CD14-positive monocyte (primary cell): ENCODE measurements at regions not wholly inside any gene's neighbourhood (a gene's known extent, or its start where the extent isn't known, plus 50 kb on each side); places are given as distances from the start of the nearest gene placed in this dataset.

ENCODE experiments used
- DNase-seq, 3 donors: peaks; one replicate each; pipeline ENCODE4 v3.0.0-alpha.2; 2011 to 2022
- H2AFZ ChIP-seq: 2 replicates; pipeline ENCODE4 v1.6.0; 2012; ENCODE audit warnings: mild to moderate bottlenecking, low read depth, low read length, inconsistent platforms; ENCODE audit not compliant: insufficient read depth, poor library complexity, severe bottlenecking
- H3K27ac ChIP-seq, 2 donors: 1 replicate in 1 of 2; 2 replicates in 1 of 2; pipeline ENCODE4 v1.5.1; 2012 to 2013; ENCODE audit warnings: low read length in 2 of 2, control low read depth in 1 of 2, inconsistent platforms in 1 of 2, low read depth in 1 of 2, mild to moderate bottlenecking in 1 of 2
- H3K27me3 ChIP-seq, 2 donors: one replicate each; pipeline versions ENCODE4 v1.6.0 to v1.6.1; 2011 to 2013; ENCODE audit warnings: low read length in 2 of 2; ENCODE audit not compliant: control insufficient read depth in 2 of 2, insufficient read depth in 2 of 2
- H3K36me3 ChIP-seq, 2 donors: replicated peaks in 1 of 2; 1 replicate in 1 of 2; 2 replicates in 1 of 2; pipeline versions ENCODE4 v1.5.1 to v1.6.1; 2012 to 2013; ENCODE audit warnings: low read length in 2 of 2, control low read depth in 1 of 2, inconsistent platforms in 1 of 2, mild to moderate bottlenecking in 1 of 2; ENCODE audit not compliant: insufficient read depth in 2 of 2, control insufficient read depth in 1 of 2
- H3K4me1 ChIP-seq, 2 donors: 1 replicate in 1 of 2; 2 replicates in 1 of 2; pipeline versions ENCODE4 v1.5.1 to v1.6.1; 2012 to 2013; ENCODE audit warnings: low read length in 2 of 2, control low read depth in 1 of 2, inconsistent platforms in 1 of 2, mild to moderate bottlenecking in 1 of 2, moderate library complexity in 1 of 2; ENCODE audit not compliant: insufficient read depth in 2 of 2, control insufficient read depth in 1 of 2
- H3K4me2 ChIP-seq: replicated peaks from 2 replicates; pipeline ENCODE3; 2012; ENCODE audit warnings: low read length, moderate library complexity, mild to moderate bottlenecking; ENCODE audit not compliant: poor library complexity, severe bottlenecking; ENCODE audit errors: extremely low read depth
- H3K4me3 ChIP-seq, 3 experiments: fragments of 200-600 bp in 1 of 3; sonication (generic) in 1 of 3; replicated peaks in 1 of 3; 1 replicate in 2 of 3; 2 replicates in 1 of 3; pipeline ENCODE4 v1.5.1; 2011 to 2013; ENCODE audit warnings: low read length in 3 of 3, mild to moderate bottlenecking in 3 of 3, control low read depth in 2 of 3, low read depth in 2 of 3, inconsistent platforms in 1 of 3, moderate library complexity in 1 of 3
- H3K79me2 ChIP-seq: 2 replicates; pipeline ENCODE4 v1.6.0; 2012; ENCODE audit warnings: mild to moderate bottlenecking, control low read depth, inconsistent platforms, low read length, moderate library complexity; ENCODE audit not compliant: insufficient read depth
- H3K9ac ChIP-seq: 2 replicates; pipeline ENCODE4 v1.6.0; 2017; ENCODE audit warnings: low read length, mild to moderate bottlenecking; ENCODE audit not compliant: insufficient read depth, poor library complexity, severe bottlenecking
- H3K9me3 ChIP-seq, 2 donors: replicated peaks in 1 of 2; 1 replicate in 1 of 2; 2 replicates in 1 of 2; pipeline versions ENCODE4 v1.5.1 to v1.6.1; 2012 to 2013; ENCODE audit warnings: low read length in 2 of 2, control low read depth in 1 of 2; ENCODE audit not compliant: control insufficient read depth in 1 of 2, insufficient read depth in 1 of 2
- H4K20me1 ChIP-seq: 2 replicates; pipeline ENCODE4 v1.6.0; 2012; ENCODE audit warnings: mild to moderate bottlenecking, low read length, control low read depth, moderate library complexity; ENCODE audit not compliant: insufficient read depth
- H3K27ac Mint-ChIP-seq, 7 donors: one replicate each; pipeline ENCODE4 v1.8.0; 2020; ENCODE audit warnings: mild to moderate bottlenecking in 7 of 7, mixed read lengths in 7 of 7, moderate library complexity in 6 of 7, inconsistent platforms in 2 of 7
- H3K27me3 Mint-ChIP-seq, 3 donors: one replicate each; pipeline ENCODE4 v1.8.0; 2021 to 2022; ENCODE audit warnings: low read depth in 3 of 3, mild to moderate bottlenecking in 3 of 3, mixed read lengths in 3 of 3, moderate library complexity in 3 of 3, inconsistent platforms in 1 of 3
- H3K36me3 Mint-ChIP-seq, 2 donors: one replicate each; pipeline ENCODE4 v1.8.0; 2020; ENCODE audit warnings: mixed read lengths in 2 of 2, inconsistent platforms in 1 of 2, mild to moderate bottlenecking in 1 of 2
- H3K4me1 Mint-ChIP-seq: one replicate; pipeline ENCODE4 v1.8.0; 2020; ENCODE audit warnings: mild to moderate bottlenecking, mixed read lengths
- H3K4me3 Mint-ChIP-seq, 2 donors: one replicate each; pipeline ENCODE4 v1.8.0; 2020; ENCODE audit warnings: mild to moderate bottlenecking in 2 of 2, mixed read lengths in 2 of 2, moderate library complexity in 1 of 2
- H3K9me3 Mint-ChIP-seq, 7 donors: one replicate each; pipeline ENCODE4 v1.8.0; 2020 to 2022; ENCODE audit warnings: mixed read lengths in 7 of 7, mild to moderate bottlenecking in 6 of 7, moderate library complexity in 6 of 7, inconsistent platforms in 2 of 7
- WGBS: methylation state at CpG from one replicate; pipeline ENCODE4 v1.1.5; 2013; ENCODE audit warnings: missing lambda C conversion rate; ENCODE audit not compliant: insufficient coverage; 5-methylcytosine and 5-hydroxymethylcytosine counted together
- intact Hi-C, 2 donors: fragments of 100-400 bp; cut with micrococcal nuclease; formaldehyde crosslinking; loops; one replicate each; pipeline versions ENCODE4 v1.15.0 to v1.15.1; 2023
- TF ChIP-seq, protein P1 (sequence below): fragments of 200-600 bp; IDR thresholded peaks from one replicate; pipeline ENCODE4 v1.8.0; 2022; ENCODE audit warnings: antibody characterized with exemption, mild to moderate bottlenecking

DNA sequence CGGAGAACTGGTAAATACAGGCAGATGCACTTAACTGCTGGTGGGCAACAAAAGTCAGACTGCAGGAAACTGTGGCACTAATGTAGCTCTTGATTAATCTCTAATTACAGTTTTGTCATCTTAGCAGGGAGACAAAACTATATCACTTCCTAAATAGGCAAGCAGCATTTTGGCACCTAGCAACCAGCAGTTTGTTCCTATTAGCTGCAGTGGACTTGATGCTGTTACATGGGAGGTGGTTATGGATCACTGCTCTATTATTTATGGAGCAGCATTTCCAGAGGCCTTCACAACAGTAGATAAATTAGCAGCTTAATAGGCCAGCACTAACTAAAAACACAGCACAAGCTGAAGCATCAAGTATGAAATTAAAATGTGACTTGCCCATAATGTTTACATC, 518.3 kb upstream of the ITGA1 start:
- no peaks in the 10 kb centered on the region for H3K36me3 ChIP-seq
- no peaks in the 10 kb centered on the region for H4K20me1 ChIP-seq
- no peak overlapping the region for H3K27ac ChIP-seq
- no peaks in the 10 kb centered on the region for H3K9me3 ChIP-seq
- no peaks in the 10 kb centered on the region for H3K27me3 Mint-ChIP-seq
- H3K4me1 Mint-ChIP-seq: no peaks in the 10 kb centered on the region
- intact Hi-C loops: no loop called here
- H3K27me3 ChIP-seq: no peaks in the 10 kb centered on the region
- no peak overlapping the region for H3K4me2 ChIP-seq
- WGBS: no CpG with 5 or more reads among the region's 1 CpG
- peaks cover 0 to 4% (median 0%) of the 10 kb centered on the region in 7 donors for H3K9me3 Mint-ChIP-seq
- no peak overlapping the region for H3K9ac ChIP-seq
- H3K4me1 ChIP-seq: no peaks in the 10 kb centered on the region
- H3K4me3 ChIP-seq: no peak overlapping the region
- no peak overlapping the region for H3K4me3 Mint-ChIP-seq
- H3K27ac Mint-ChIP-seq: no peak overlapping the region
- TF ChIP-seq, protein P1, sequence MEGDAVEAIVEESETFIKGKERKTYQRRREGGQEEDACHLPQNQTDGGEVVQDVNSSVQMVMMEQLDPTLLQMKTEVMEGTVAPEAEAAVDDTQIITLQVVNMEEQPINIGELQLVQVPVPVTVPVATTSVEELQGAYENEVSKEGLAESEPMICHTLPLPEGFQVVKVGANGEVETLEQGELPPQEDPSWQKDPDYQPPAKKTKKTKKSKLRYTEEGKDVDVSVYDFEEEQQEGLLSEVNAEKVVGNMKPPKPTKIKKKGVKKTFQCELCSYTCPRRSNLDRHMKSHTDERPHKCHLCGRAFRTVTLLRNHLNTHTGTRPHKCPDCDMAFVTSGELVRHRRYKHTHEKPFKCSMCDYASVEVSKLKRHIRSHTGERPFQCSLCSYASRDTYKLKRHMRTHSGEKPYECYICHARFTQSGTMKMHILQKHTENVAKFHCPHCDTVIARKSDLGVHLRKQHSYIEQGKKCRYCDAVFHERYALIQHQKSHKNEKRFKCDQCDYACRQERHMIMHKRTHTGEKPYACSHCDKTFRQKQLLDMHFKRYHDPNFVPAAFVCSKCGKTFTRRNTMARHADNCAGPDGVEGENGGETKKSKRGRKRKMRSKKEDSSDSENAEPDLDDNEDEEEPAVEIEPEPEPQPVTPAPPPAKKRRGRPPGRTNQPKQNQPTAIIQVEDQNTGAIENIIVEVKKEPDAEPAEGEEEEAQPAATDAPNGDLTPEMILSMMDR: no peak
- H2AFZ ChIP-seq: no peak overlapping the region
- no peaks in the 10 kb centered on the region for H3K36me3 Mint-ChIP-seq
- no peaks in the 10 kb centered on the region for H3K79me2 ChIP-seq
- no peak for DNase-seq

DNA sequence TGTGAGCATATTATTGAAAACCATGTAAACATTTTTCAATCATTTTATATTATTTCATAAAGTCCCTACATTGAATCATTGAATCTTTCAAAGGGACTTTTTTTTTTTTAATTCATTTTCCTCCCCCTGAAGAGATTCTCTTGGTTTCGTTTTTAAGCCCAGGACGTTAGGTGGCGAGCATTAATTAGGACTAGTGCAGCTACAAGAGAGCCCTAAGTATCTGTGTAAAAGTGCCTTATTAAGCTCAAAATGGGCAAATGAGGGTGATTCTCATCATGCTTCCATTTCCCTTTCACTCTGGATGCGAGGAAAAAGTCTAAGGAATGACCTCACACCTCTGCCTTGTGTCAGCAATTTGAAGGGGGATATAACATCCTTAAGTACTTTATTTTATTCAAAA, 517.9 kb upstream of the ITGA1 start:
- H3K27ac Mint-ChIP-seq: no peak overlapping the region

More for the DNA sequence above, 517.9 kb upstream of the ITGA1 start:
- Histone ChIP-seq H3K4me3 (no peak overlapping the region), H3K27me3 (no peaks in the 10 kb centered on the region), H4K20me1 (no peaks in the 10 kb centered on the region), H3K9me3 (no peaks in the 10 kb centered on the region), H3K36me3 (no peaks in the 10 kb centered on the region), H3K79me2 (no peaks in the 10 kb centered on the region), H2AFZ (no peak overlapping the region), H3K9ac (no peak overlapping the region), H3K4me2 (no peak overlapping the region), H3K4me1 (no peaks in the 10 kb centered on the region), H3K27ac (no peak overlapping the region)
- intact Hi-C loops: no loop called here
- no peaks in the 10 kb centered on the region for H3K4me1 Mint-ChIP-seq
- no peaks in the 10 kb centered on the region for H3K27me3 Mint-ChIP-seq
- no peaks in the 10 kb centered on the region for H3K36me3 Mint-ChIP-seq
- no peak overlapping the region for H3K4me3 Mint-ChIP-seq
- peaks cover 0 to 6% (median 0%) of the 10 kb centered on the region in 7 donors for H3K9me3 Mint-ChIP-seq
- 100% methylated on average over 1 of the region's 4 CpGs for WGBS
- TF ChIP-seq, protein P1: no peak
- DNase-seq: no peak
